ENCODE measurements at regions not wholly inside any gene's neighbourhood (a gene's known extent, or its start where the extent isn't known, plus 50 kb on each side); places are given as distances from the start of the nearest gene placed in this dataset.

DNA sequence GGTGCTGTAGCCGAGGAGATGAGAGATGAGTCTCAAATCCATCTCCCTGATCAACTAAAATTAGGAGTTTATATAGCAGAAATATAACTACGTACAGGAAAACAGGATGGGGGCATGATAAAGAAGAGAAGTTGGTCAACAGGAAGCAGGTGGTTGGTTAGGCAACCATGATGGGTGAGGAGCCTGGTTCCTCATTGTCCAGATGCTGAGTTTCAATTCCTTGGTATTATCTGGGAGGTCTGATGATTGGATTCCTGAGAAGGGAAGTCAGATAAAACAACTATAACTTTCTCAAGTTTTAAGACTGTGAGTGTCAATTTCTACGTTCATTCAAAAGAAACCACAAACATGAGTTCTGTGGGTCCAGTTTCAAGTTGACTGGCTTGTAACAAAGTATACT, 323.9 kb downstream of the MTRR start:
- no peak for TF ChIP-seq CTCF (IDR thresholded peaks at IDR 0.05)
- no peak for TF ChIP-seq POLR2A (IDR thresholded peaks at IDR 0.05)
